AG09309 (cell line): ENCODE measurements at regions not wholly inside any gene's neighbourhood (a gene's known extent, or its start where the extent isn't known, plus 50 kb on each side); places are given as distances from the start of the nearest gene placed in this dataset.

Source experiments
- DNase-seq: peaks from one replicate; pipeline ENCODE4 v3.0.0-alpha.2; 2010; ENCODE audit warnings: low read depth
- H3K4me3 ChIP-seq: 2 replicates; pipeline ENCODE4 v1.5.1; 2011; ENCODE audit warnings: mild to moderate bottlenecking, low read depth, low read length, moderate library complexity; ENCODE audit not compliant: control insufficient read depth
- TF ChIP-seq, protein P1 (sequence below): IDR thresholded peaks from 2 replicates; pipeline ENCODE4 v1.5.1; 2011; ENCODE audit warnings: mild to moderate bottlenecking, low read depth, low read length, inconsistent platforms; ENCODE audit not compliant: insufficient read depth, control insufficient read depth; ENCODE audit errors: missing control alignments

DNA sequence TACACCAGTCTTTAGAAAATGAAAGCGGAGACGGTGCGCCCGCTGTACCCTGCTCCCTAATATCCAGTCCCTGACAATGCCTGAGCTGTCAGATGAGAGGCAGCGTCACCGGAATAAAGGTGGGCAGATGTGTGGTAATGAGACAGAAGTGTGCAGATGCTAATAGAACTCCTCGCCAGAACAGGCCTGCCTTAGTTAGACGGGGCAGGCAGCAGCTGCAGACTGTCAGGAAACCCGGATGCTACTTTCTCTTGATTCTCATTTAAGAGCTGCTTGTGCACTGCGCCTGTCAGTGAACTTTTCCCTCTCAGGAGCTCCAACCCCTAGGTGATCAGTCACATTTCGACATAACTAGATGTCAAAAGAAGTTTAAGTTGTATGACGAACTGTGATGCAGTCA is 221.8 kb upstream of the IRX3 start:
- TF ChIP-seq, protein P1, sequence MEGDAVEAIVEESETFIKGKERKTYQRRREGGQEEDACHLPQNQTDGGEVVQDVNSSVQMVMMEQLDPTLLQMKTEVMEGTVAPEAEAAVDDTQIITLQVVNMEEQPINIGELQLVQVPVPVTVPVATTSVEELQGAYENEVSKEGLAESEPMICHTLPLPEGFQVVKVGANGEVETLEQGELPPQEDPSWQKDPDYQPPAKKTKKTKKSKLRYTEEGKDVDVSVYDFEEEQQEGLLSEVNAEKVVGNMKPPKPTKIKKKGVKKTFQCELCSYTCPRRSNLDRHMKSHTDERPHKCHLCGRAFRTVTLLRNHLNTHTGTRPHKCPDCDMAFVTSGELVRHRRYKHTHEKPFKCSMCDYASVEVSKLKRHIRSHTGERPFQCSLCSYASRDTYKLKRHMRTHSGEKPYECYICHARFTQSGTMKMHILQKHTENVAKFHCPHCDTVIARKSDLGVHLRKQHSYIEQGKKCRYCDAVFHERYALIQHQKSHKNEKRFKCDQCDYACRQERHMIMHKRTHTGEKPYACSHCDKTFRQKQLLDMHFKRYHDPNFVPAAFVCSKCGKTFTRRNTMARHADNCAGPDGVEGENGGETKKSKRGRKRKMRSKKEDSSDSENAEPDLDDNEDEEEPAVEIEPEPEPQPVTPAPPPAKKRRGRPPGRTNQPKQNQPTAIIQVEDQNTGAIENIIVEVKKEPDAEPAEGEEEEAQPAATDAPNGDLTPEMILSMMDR = no peak
- H3K4me3 ChIP-seq = no peak overlapping the region
- no peak for DNase-seq

DNA sequence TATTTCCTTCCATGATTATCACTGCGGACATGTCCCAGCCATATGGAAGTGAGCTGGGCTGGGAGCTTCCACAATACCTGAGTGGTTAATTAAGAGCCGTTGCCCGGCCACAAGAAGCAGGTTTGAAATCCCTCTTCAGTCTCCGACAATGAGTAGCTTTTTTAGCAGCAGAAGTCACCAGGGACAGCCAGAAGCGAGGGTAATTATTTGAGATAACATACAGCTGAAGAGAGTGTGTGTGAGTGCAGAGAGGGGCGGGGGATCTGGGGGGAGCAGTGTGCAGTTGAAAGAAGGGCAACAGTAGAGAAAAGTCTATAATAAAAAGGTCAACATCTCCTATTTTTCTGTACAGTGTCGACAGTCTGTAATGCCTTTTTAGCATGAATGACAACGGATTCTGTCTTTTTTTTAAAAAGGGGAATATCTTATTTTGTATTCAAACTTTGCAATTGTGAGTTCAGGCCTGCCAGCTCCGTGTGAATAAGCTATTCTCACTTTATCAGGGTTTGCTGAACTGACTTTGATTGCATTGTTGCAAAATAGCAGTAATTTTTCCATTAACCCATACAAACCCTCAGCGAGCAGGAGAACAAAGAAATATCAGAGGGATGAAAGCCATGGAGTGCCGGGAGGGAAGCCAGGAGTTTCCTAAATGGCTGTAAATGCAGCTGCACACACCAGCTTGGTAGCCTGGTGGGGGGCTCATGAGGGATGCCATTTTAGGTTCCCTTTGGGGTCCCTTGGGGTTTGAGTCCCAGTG is 220.3 kb upstream of the IRX3 start:
- DNase-seq = no peak
- TF ChIP-seq, protein P1 = no peak

DNA sequence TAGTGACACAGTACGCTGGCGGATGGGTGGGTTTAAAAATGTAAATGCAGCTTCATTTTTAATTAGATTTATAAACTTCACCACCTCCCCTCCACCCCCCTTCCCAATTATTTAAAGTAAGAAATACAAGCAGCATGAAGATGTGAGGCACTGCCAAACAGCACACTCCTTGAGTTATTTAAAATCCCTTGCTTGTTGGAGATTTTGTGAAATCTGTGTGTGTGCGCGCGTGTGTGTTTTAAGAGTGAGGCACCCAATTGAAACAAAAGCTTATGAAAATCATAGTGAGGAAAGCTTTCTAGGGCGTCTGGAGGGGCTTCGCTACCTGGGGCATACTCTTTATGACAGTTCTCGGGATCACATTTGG is 219.6 kb upstream of the IRX3 start:
- no peak for DNase-seq
- TF ChIP-seq, protein P1 = no peak
- no peak overlapping the region for H3K4me3 ChIP-seq

More for the DNA sequence above, 220.3 kb upstream of the IRX3 start:
- no peak overlapping the region for H3K4me3 ChIP-seq

DNA sequence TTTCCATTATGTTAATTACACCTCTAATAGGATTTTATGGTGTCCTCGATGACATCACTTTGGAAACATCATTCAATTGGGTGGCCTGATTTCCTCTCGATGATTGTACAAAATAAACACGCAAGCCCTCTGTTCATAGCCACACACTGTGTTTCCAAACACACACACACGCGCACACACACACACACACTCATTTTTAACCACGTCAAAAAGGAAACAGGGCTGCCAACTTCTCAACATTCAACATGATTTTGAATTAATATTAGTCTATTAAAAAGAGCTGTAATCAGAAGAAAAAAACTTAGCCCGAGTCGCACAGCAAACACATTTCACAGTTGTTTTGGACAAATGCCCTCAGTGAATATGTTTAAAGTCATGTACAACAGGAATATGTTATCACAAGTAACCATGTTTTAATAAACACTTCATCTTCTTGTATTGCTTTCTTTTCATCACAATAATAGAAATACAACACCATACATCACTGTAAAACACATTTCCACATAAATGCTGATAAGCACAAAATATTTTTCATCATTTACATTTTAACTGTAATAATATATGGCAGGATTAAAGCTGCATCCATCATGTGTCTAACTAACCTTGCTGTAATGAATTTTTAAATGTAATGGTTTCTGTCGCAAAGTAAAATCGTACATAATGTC is 219.1 kb upstream of the IRX3 start:
- H3K4me3 ChIP-seq = no peak overlapping the region
- TF ChIP-seq, protein P1 = no peak
- no peak for DNase-seq

DNA sequence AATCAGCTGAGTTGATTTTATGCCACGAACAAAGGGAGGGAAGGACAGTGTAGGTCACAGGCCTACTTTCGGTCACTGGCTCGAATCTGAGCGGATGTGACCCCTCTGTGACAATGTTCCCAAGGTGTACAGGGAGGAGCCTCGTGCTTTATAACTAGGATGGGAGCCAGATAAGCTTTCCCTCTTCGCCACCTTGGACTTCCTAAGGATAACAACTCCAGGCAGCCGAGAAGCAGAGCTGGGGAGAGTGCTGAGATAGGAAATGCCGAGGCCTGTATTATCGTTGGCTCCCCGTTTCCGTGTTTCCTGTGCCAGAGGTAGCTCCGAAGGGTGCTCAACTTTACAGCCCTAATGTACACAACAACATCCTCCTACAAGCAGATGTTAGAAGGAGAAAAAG is 217.8 kb upstream of the IRX3 start:
- DNase-seq = no peak
- TF ChIP-seq, protein P1 = no peak
- no peak overlapping the region for H3K4me3 ChIP-seq

DNA sequence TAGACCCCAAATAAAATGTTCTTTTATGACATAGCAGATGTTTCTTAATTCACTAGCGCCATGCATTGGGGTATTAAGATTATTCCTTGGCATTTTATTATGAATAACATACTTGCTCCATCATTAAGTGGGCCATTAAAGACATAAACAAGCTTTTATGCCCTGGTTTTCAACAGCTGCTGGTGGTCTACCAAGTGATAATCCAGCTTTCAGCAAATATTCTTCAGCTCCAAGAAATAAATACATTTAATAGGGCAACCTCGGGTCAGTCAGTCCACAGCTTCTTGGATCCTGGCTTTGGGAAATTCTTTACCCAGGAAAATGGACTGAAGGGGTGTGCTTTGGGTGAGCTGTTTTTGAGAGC is 217.3 kb upstream of the IRX3 start:
- TF ChIP-seq, protein P1 = no peak
- no peak overlapping the region for H3K4me3 ChIP-seq
- no peak for DNase-seq
